Jurkat, Clone E6-1 (cell line): ENCODE measurements at regions not wholly inside any gene's neighbourhood (a gene's known extent, or its start where the extent isn't known, plus 50 kb on each side); places are given as distances from the start of the nearest gene placed in this dataset.

Experiments used
- DNase-seq: peaks from one replicate; pipeline ENCODE4 v3.0.0-alpha.2; 2011; ENCODE audit warnings: low read depth, low spot score
- H3K4me3 ChIP-seq: 2 replicates; pipeline ENCODE4 v1.5.1; 2011; ENCODE audit warnings: mild to moderate bottlenecking, low read length, control low read depth, moderate library complexity

- H3K4me3 ChIP-seq: no peak overlapping the region
- no peak for DNase-seq
Measured at GRCh38 chr2:59720296-59720866, 833.1 kb downstream of the BCL11A start.

DNA sequence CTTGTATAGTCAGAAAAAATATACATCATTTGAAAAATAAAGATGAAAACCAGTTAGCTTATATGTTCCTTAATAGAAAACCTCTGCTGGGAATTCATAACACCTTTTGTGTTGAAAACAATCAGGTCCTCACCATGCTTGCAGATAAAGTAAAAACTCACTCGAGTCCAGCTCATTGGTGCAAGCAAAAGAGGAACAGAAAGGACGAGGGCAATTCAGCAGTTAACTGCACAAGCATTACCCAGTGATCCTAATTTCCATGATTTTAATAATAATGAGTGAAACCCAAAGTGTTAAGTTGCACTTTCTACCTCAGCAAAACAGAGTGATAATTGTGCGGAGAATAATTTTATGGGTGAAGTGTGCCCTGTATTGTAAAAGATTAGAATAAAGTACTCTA, 839.9 kb downstream of the BCL11A start:
- no peak overlapping the region for H3K4me3 ChIP-seq
- no peak for DNase-seq

- no peak overlapping the region for H3K4me3 ChIP-seq
- DNase-seq: no peak
Measured at GRCh38 chr2:59711121-59711520, 842.3 kb downstream of the BCL11A start.

- no peak overlapping the region for H3K4me3 ChIP-seq
- no peak for DNase-seq
Measured at GRCh38 chr2:59706729-59707128, 846.7 kb downstream of the BCL11A start.

DNA sequence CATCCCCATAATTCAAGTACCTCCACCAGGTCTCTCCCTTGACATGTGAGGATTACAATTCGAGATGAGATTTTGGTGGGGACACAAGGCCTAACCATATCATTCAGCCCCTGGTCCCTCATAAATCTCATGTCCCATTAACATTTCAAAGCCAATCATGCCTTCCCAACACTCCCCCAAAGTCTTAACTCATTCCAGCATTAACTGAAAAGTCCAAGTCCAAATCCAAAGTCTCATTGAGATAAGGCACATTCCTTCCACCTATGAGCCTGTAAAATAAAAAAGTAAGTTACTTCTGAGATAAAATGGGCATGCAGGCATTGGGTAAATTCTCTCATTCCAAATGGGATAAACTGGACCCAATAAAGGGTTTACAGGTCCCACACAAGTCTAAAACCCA, 849.7 kb downstream of the BCL11A start:
- H3K4me3 ChIP-seq: no peak overlapping the region
- no peak for DNase-seq

DNA sequence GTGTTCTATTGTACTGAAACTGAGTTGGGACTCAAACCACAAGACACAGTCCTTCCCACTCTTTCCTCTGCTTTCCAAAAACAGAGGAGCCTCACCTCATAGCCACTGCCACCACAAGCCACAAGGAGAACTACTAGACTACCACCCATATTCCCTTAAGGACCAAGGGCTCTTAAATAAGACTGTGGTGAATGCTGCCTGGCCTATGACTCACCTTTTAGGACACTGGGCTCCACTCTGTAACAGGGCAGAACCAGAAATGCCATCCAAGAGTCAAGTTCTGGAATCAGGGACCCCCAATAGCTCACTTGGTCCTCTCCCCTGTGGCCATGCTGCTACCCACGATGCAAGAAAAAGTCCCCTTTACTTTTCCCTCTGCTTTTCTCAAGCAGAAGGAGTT, 851.4 kb downstream of the BCL11A start:
- H3K4me3 ChIP-seq: no peak overlapping the region
- DNase-seq: no peak

GRCh38 chr2:59701271-59701994, 852.0 kb downstream of the BCL11A start:
- DNase-seq: no peak
- no peak overlapping the region for H3K4me3 ChIP-seq

GRCh38 chr2:59694176-59694575, 859.3 kb downstream of the BCL11A start:
- no peak overlapping the region for H3K4me3 ChIP-seq
- DNase-seq: no peak

GRCh38 chr2:59693231-59693959, 860.1 kb downstream of the BCL11A start:
- H3K4me3 ChIP-seq: no peak overlapping the region
- DNase-seq: no peak

DNA sequence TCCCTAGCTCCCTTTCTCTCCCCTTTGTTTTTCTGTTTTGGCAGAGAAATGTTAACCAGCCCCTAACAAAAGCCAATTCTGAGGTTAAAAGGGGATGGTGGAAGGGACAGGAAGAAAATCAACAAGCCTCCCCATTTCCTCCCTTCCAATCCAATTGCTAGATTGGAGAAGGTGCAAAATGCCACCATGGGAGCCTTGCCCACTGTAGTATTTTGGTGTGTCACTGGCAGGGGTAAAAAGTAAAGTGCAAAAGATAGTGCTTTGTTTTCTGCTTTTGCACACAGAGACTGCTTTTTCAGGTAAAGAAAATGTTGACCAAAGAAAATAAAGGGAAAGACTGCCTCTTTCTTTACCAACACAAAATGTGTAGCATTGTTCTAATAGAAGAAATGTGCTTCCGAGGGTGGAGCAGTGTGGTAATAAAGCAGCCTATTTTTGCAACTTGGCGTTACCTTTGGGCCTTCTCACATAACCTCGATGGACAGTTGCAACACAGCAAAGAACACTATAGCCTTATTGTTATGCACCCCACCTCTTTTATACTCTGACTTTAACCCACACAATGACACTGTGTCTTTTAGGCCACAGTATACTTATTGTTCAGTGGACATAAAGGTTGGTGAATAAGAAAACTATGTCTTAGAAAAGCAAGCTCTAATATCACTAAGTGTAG, 861.8 kb downstream of the BCL11A start:
- H3K4me3 ChIP-seq: no peak overlapping the region
- DNase-seq: no peak

- H3K4me3 ChIP-seq: no peak overlapping the region
- DNase-seq: no peak
Measured at GRCh38 chr2:59690849-59691248, 862.6 kb downstream of the BCL11A start.

DNA sequence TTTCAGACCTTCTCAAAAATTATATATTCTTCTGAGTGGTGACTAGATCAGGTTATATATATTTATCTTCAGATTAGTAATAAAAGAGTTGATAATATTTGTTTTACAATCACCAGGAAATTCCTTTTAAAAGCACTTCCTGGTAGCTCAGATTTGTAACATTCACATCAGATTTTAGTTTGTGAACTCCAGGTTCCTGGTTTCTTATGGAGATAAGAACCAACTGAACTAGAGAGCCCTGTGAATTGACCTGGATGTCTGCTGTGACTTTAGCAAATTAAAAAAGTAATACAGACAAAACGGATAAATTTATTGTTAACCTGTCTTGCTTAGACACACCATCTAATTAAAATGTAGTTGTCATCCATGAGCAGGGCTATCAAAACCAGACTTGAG, 868.7 kb downstream of the BCL11A start:
- H3K4me3 ChIP-seq: no peak overlapping the region
- no peak for DNase-seq

GRCh38 chr2:59684116-59684770, 869.2 kb downstream of the BCL11A start:
- peak; percentile 19 for DNase-seq
- no peak overlapping the region for H3K4me3 ChIP-seq

- no peak overlapping the region for H3K4me3 ChIP-seq
- no peak for DNase-seq
Measured at GRCh38 chr2:59680863-59681262, 872.6 kb downstream of the BCL11A start.

- no peak for DNase-seq
- H3K4me3 ChIP-seq: no peak overlapping the region
Measured at GRCh38 chr2:59677158-59677557, 876.3 kb downstream of the BCL11A start.

- no peak overlapping the region for H3K4me3 ChIP-seq
- no peak for DNase-seq
Measured at GRCh38 chr2:59674100-59674499, 879.4 kb downstream of the BCL11A start.

GRCh38 chr2:59665021-59665420, 888.4 kb downstream of the BCL11A start:
- DNase-seq: no peak
- H3K4me3 ChIP-seq: no peak overlapping the region

GRCh38 chr2:59662127-59662861, 891.2 kb downstream of the BCL11A start:
- H3K4me3 ChIP-seq: no peak overlapping the region
- DNase-seq: no peak

- H3K4me3 ChIP-seq: no peak overlapping the region
- DNase-seq: no peak
Measured at GRCh38 chr2:59660262-59660661, 893.2 kb downstream of the BCL11A start.
